ENCODE measurements at regions not wholly inside any gene's neighbourhood (a gene's known extent, or its start where the extent isn't known, plus 50 kb on each side); places are given as distances from the start of the nearest gene placed in this dataset.

DNA sequence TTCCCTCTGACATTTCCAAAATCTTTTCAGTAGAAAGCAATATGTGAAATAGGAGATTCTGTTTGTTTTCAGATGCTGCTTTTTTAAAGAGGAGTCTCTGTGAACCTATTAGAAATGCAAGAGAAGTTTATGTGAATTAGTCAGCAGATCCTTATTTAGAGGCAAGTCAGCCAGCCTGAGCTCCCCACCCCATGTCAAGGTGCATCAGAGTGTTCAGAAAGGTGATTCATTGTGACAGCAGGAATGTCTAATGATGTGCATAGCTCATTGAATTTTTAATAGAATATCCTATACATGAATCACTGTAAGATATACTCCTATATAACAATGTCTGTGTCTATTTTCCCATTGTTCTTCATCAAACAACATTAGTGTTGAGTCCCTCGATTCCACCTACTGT is 1222.4 kb upstream of the USP15 start:
- H3K4me3 Mint-ChIP-seq = no peak overlapping the region
- POLR2A ChIA-PET = no interaction called here
- CTCF ChIA-PET = no interaction called here
- no peaks in the 10 kb centered on the region for H3K27me3 Mint-ChIP-seq (ENCODE audit: low read depth)
- ATAC-seq (no peak), DNase-seq (ENCODE audit: low spot score) (no peak)
- no peaks in the 10 kb centered on the region for H3K36me3 Mint-ChIP-seq
- TF ChIP-seq, protein P1, sequence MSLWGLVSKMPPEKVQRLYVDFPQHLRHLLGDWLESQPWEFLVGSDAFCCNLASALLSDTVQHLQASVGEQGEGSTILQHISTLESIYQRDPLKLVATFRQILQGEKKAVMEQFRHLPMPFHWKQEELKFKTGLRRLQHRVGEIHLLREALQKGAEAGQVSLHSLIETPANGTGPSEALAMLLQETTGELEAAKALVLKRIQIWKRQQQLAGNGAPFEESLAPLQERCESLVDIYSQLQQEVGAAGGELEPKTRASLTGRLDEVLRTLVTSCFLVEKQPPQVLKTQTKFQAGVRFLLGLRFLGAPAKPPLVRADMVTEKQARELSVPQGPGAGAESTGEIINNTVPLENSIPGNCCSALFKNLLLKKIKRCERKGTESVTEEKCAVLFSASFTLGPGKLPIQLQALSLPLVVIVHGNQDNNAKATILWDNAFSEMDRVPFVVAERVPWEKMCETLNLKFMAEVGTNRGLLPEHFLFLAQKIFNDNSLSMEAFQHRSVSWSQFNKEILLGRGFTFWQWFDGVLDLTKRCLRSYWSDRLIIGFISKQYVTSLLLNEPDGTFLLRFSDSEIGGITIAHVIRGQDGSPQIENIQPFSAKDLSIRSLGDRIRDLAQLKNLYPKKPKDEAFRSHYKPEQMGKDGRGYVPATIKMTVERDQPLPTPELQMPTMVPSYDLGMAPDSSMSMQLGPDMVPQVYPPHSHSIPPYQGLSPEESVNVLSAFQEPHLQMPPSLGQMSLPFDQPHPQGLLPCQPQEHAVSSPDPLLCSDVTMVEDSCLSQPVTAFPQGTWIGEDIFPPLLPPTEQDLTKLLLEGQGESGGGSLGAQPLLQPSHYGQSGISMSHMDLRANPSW (CRISPR knock-in tag; conservative IDR thresholded peaks at IDR 0.05; ENCODE audit: low read depth) = no peak
- TF ChIP-seq MXD4 (CRISPR knock-in tag; IDR thresholded peaks at IDR 0.05; ENCODE audit: borderline replicate concordance) = no peak
- TF ChIP-seq, protein P2, sequence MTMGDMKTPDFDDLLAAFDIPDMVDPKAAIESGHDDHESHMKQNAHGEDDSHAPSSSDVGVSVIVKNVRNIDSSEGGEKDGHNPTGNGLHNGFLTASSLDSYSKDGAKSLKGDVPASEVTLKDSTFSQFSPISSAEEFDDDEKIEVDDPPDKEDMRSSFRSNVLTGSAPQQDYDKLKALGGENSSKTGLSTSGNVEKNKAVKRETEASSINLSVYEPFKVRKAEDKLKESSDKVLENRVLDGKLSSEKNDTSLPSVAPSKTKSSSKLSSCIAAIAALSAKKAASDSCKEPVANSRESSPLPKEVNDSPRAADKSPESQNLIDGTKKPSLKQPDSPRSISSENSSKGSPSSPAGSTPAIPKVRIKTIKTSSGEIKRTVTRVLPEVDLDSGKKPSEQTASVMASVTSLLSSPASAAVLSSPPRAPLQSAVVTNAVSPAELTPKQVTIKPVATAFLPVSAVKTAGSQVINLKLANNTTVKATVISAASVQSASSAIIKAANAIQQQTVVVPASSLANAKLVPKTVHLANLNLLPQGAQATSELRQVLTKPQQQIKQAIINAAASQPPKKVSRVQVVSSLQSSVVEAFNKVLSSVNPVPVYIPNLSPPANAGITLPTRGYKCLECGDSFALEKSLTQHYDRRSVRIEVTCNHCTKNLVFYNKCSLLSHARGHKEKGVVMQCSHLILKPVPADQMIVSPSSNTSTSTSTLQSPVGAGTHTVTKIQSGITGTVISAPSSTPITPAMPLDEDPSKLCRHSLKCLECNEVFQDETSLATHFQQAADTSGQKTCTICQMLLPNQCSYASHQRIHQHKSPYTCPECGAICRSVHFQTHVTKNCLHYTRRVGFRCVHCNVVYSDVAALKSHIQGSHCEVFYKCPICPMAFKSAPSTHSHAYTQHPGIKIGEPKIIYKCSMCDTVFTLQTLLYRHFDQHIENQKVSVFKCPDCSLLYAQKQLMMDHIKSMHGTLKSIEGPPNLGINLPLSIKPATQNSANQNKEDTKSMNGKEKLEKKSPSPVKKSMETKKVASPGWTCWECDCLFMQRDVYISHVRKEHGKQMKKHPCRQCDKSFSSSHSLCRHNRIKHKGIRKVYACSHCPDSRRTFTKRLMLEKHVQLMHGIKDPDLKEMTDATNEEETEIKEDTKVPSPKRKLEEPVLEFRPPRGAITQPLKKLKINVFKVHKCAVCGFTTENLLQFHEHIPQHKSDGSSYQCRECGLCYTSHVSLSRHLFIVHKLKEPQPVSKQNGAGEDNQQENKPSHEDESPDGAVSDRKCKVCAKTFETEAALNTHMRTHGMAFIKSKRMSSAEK (CRISPR knock-in tag; IDR thresholded peaks at IDR 0.05; ENCODE audit: borderline replicate concordance) = no peak
- no peak for TF ChIP-seq ZNF232 (CRISPR knock-in tag; IDR thresholded peaks at IDR 0.05)
- no peak overlapping the region for H3K27ac Mint-ChIP-seq
- peaks cover 1% of the 10 kb centered on the region; the same call in 1 of the 2 replicates for H3K9me3 Mint-ChIP-seq
- H3K4me1 Mint-ChIP-seq = peaks cover 3% of the 10 kb centered on the region; the same call in 1 of the 2 replicates

DNA sequence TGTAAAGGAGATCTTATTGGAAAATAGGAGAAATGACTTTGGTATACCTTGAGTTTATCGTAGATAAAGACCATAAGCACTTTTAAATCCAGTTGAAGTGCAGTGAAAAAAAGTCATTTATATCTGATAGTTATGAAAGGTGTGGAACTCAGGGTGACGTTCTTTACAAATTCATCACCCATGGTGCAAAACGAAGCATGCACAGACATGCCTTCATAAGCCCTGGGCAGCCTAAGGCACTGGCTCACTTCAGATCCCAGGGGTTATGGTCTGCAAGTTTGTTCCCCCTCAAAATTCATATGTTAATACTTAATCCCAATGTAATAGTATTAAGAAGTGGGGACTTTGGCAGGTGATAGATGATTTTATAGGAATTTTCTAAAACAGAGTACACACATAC is 1216.4 kb upstream of the USP15 start:
- H3K9me3 Mint-ChIP-seq = no peaks in the 10 kb centered on the region
- no peak overlapping the region for H3K4me3 Mint-ChIP-seq
- DNase-seq (ENCODE audit: low spot score) (no peak), ATAC-seq (no peak)
- no peaks in the 10 kb centered on the region for H3K36me3 Mint-ChIP-seq
- ChIA-PET CTCF (no interaction called here), POLR2A (no interaction called here)
- no peak overlapping the region for H3K27ac Mint-ChIP-seq
- H3K27me3 Mint-ChIP-seq (ENCODE audit: low read depth) = no peaks in the 10 kb centered on the region
- H3K4me1 Mint-ChIP-seq = no peaks in the 10 kb centered on the region
- TF ChIP-seq ZNF671 (CRISPR knock-in tag; IDR thresholded peaks at IDR 0.05) (no peak), ZNF138 (CRISPR knock-in tag; conservative IDR thresholded peaks at IDR 0.05) (no peak), SP1 (CRISPR knock-in tag; conservative IDR thresholded peaks at IDR 0.05) (no peak), FOXP1 (CRISPR knock-in tag; IDR thresholded peaks at IDR 0.05; ENCODE audit: borderline replicate concordance) (no peak), GRHL2 (CRISPR knock-in tag; IDR thresholded peaks at IDR 0.05; ENCODE audit: insufficient replicate concordance, severe bottlenecking) (no peak), KAT7 (CRISPR knock-in tag; IDR thresholded peaks at IDR 0.05; ENCODE audit: borderline replicate concordance) (no peak), ELF4 (CRISPR knock-in tag; IDR thresholded peaks at IDR 0.05; ENCODE audit: low read depth) (no peak), HMGA2 (CRISPR knock-in tag; IDR thresholded peaks at IDR 0.05) (no peak), CREB1 (CRISPR knock-in tag; IDR thresholded peaks at IDR 0.05) (no peak)
- TF ChIP-seq, protein P1 (CRISPR knock-in tag; conservative IDR thresholded peaks at IDR 0.05; ENCODE audit: low read depth) = no peak
- TF ChIP-seq, protein P3, sequence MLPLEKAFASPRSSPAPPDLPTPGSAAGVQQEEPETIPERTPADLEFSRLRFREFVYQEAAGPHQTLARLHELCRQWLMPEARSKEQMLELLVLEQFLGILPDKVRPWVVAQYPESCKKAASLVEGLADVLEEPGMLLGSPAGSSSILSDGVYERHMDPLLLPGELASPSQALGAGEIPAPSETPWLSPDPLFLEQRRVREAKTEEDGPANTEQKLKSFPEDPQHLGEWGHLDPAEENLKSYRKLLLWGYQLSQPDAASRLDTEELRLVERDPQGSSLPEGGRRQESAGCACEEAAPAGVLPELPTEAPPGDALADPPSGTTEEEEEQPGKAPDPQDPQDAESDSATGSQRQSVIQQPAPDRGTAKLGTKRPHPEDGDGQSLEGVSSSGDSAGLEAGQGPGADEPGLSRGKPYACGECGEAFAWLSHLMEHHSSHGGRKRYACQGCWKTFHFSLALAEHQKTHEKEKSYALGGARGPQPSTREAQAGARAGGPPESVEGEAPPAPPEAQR (CRISPR knock-in tag; IDR thresholded peaks at IDR 0.05) = no peak
- TF ChIP-seq, protein P4, sequence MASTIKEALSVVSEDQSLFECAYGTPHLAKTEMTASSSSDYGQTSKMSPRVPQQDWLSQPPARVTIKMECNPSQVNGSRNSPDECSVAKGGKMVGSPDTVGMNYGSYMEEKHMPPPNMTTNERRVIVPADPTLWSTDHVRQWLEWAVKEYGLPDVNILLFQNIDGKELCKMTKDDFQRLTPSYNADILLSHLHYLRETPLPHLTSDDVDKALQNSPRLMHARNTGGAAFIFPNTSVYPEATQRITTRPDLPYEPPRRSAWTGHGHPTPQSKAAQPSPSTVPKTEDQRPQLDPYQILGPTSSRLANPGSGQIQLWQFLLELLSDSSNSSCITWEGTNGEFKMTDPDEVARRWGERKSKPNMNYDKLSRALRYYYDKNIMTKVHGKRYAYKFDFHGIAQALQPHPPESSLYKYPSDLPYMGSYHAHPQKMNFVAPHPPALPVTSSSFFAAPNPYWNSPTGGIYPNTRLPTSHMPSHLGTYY (CRISPR knock-in tag; IDR thresholded peaks at IDR 0.05) = no peak
- TF ChIP-seq, protein P5, sequence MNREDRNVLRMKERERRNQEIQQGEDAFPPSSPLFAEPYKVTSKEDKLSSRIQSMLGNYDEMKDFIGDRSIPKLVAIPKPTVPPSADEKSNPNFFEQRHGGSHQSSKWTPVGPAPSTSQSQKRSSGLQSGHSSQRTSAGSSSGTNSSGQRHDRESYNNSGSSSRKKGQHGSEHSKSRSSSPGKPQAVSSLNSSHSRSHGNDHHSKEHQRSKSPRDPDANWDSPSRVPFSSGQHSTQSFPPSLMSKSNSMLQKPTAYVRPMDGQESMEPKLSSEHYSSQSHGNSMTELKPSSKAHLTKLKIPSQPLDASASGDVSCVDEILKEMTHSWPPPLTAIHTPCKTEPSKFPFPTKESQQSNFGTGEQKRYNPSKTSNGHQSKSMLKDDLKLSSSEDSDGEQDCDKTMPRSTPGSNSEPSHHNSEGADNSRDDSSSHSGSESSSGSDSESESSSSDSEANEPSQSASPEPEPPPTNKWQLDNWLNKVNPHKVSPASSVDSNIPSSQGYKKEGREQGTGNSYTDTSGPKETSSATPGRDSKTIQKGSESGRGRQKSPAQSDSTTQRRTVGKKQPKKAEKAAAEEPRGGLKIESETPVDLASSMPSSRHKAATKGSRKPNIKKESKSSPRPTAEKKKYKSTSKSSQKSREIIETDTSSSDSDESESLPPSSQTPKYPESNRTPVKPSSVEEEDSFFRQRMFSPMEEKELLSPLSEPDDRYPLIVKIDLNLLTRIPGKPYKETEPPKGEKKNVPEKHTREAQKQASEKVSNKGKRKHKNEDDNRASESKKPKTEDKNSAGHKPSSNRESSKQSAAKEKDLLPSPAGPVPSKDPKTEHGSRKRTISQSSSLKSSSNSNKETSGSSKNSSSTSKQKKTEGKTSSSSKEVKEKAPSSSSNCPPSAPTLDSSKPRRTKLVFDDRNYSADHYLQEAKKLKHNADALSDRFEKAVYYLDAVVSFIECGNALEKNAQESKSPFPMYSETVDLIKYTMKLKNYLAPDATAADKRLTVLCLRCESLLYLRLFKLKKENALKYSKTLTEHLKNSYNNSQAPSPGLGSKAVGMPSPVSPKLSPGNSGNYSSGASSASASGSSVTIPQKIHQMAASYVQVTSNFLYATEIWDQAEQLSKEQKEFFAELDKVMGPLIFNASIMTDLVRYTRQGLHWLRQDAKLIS (CRISPR knock-in tag; IDR thresholded peaks at IDR 0.05; ENCODE audit: borderline replicate concordance) = no peak
- TF ChIP-seq, protein P6, sequence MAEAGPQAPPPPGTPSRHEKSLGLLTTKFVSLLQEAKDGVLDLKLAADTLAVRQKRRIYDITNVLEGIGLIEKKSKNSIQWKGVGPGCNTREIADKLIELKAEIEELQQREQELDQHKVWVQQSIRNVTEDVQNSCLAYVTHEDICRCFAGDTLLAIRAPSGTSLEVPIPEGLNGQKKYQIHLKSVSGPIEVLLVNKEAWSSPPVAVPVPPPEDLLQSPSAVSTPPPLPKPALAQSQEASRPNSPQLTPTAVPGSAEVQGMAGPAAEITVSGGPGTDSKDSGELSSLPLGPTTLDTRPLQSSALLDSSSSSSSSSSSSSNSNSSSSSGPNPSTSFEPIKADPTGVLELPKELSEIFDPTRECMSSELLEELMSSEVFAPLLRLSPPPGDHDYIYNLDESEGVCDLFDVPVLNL (CRISPR knock-in tag; IDR thresholded peaks at IDR 0.05; ENCODE audit: borderline replicate concordance, low read depth) = no peak
